ENCODE measurements at regions not wholly inside any gene's neighbourhood (a gene's known extent, or its start where the extent isn't known, plus 50 kb on each side); places are given as distances from the start of the nearest gene placed in this dataset.

- POLR2A ChIA-PET (ENCODE audit: unreplicated experiment): no interaction called here
- Histone ChIP-seq H2AK5ac (ENCODE audit: low read depth, low read length) (no peak overlapping the region), H3K4me2 (ENCODE audit: low read depth, low read length) (no peak overlapping the region), H3K4ac (ENCODE audit: low read depth, low read length) (no peak overlapping the region), H4K8ac (ENCODE audit: low read depth in 2 of 2, low read length in 2 of 2) (no peak overlapping the region), H3K9me3 (ENCODE audit: control insufficient read depth, insufficient read depth, low read length) (no peaks in the 10 kb centered on the region), H4K5ac (ENCODE audit: low read depth, low read length) (no peak overlapping the region), H3K18ac (ENCODE audit: low read depth, low read length) (no peak overlapping the region), H3K36me3 (ENCODE audit: control insufficient read depth, insufficient read depth, low read length) (no peaks in the 10 kb centered on the region), H3K9ac (ENCODE audit: low read depth, low read length) (no peak overlapping the region), H2BK120ac (ENCODE audit: low read depth, low read length) (no peak overlapping the region), H2AFZ (replicated peaks; ENCODE audit: low read length, poor library complexity) (no peak overlapping the region), H4K91ac (ENCODE audit: insufficient read depth, low read depth, low read length) (no peak overlapping the region), H3K4me1 (ENCODE audit: control insufficient read depth, insufficient read depth, low read length) (peaks cover 3% of the 10 kb centered on the region; the same call in 1 of the 2 replicates), H3K14ac (replicated peaks; ENCODE audit: low read depth, low read length) (no peak overlapping the region), H3K79me1 (ENCODE audit: low read depth in 1 of 2, low read length in 2 of 2) (no peaks in the 10 kb centered on the region), H3K27ac (ENCODE audit: insufficient read depth, low read length) (no peak overlapping the region), H2BK20ac (ENCODE audit: low read depth, low read length) (no peak overlapping the region), H3K27me3 (ENCODE audit: control insufficient read depth, insufficient read depth, low read length) (no peaks in the 10 kb centered on the region), H3K4me3 (ENCODE audit: insufficient read depth, low read depth, low read length) (no peak overlapping the region), H3K9me1 (ENCODE audit: insufficient read depth, low read length) (0 out of 2 replicates have a peak, but pooled peaks cover 4% of the 10 kb centered on the region), H4K20me1 (ENCODE audit: insufficient read depth, low read length) (no peaks in the 10 kb centered on the region), H2AK9ac (replicated peaks; ENCODE audit: low read depth, low read length, poor library complexity) (no peak overlapping the region), H2BK5ac (ENCODE audit: low read depth, low read length, poor library complexity, severe bottlenecking) (no peak overlapping the region), H3K56ac (ENCODE audit: extremely low read depth, insufficient read depth, low read length) (no peak overlapping the region), H2BK15ac (ENCODE audit: low read depth, low read length) (no peak overlapping the region), H3K23ac (ENCODE audit: low read depth, low read length) (no peak overlapping the region)
- no peak for TF ChIP-seq SMC3 (IDR thresholded peaks at IDR 0.05; ENCODE audit: low read depth, low read length)
- no peak for TF ChIP-seq POLR2A (IDR thresholded peaks at IDR 0.05; ENCODE audit: low read depth, low read length)
- no peak for TF ChIP-seq CTCF (conservative IDR thresholded peaks at IDR 0.05; ENCODE audit: low read depth, low read length)
- no peak for TF ChIP-seq ELK1 (IDR thresholded peaks at IDR 0.05; ENCODE audit: borderline replicate concordance, low read depth, low read length)
- TF ChIP-seq RCOR1 (IDR thresholded peaks at IDR 0.05; ENCODE audit: insufficient replicate concordance, low read length): no peak
- TF ChIP-seq FOS (IDR thresholded peaks at IDR 0.05; ENCODE audit: low read depth, low read length): no peak
- no peak for TF ChIP-seq RAD21 (IDR thresholded peaks at IDR 0.05; ENCODE audit: low read length)
- no peak for TF ChIP-seq CEBPB (IDR thresholded peaks at IDR 0.05; ENCODE audit: low read depth, low read length)
- TF ChIP-seq RFX5 (IDR thresholded peaks at IDR 0.05; ENCODE audit: low read depth, low read length): no peak
- TF ChIP-seq NFE2L2 (IDR thresholded peaks at IDR 0.05; ENCODE audit: low read depth, low read length): no peak
- no peak for DNase-seq
- intact Hi-C loops (cut with micrococcal nuclease): loop anchor here (5.0 kb wide), 1 partner anchor 58 kb away; no protein-coding TSS in a partner anchor
- CTCF ChIA-PET: interaction anchor here (0.5 to 2.5 kb wide), 3 partner anchors 8 to 17 kb away, joined by 3 to 8 read pairs (median 3); no protein-coding TSS in a partner anchor
- no TSS peak for BruUV-seq (replicated peaks)
- in situ Hi-C loops (cut with MboI; ENCODE audit: low sequenced_read_pairs): no loop called here
- ATAC-seq (ENCODE audit: low read depth): no peak
- no CpG with 5 or more reads among the region's 3 CpGs for WGBS, 2 experiments (ENCODE audit: extremely low coverage in 2 of 2, insufficient read length in 1 of 2)
- dilution Hi-C loops (cut with HindIII; ENCODE audit: low sequenced_read_pairs, unreplicated experiment): no loop called here
These were observed 265.7 kb downstream of the MEIS1 start for GRCh38 chr2:66700677-66701066.

All from IMR-90 (cell line).